ENCODE measurements at regions not wholly inside any gene's neighbourhood (a gene's known extent, or its start where the extent isn't known, plus 50 kb on each side); places are given as distances from the start of the nearest gene placed in this dataset.

DNA sequence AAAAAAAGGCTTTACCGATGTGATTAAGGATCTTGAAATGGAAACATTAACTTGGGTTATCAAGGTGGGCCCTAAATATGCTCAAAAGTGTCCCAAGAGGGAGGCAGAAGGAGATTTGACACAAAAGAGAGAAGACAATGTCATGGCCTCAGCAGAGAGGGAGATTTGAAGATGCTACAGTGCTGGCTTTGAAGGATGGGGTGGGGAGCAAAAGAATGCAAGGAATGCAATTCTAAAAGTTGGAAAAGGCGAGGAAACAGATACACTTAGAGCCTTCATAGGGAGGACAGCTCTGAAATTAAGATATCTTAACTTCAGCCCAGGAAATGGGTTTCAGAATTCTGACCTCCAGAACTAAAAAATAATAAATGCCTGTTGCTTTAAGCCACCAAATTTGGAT lies 314.5 kb upstream of the CCDC54 start:
- no peak overlapping the region for H3K4me3 ChIP-seq (replicated peaks; ENCODE audit: insufficient read depth, low read length)
- TF ChIP-seq, protein P1, sequence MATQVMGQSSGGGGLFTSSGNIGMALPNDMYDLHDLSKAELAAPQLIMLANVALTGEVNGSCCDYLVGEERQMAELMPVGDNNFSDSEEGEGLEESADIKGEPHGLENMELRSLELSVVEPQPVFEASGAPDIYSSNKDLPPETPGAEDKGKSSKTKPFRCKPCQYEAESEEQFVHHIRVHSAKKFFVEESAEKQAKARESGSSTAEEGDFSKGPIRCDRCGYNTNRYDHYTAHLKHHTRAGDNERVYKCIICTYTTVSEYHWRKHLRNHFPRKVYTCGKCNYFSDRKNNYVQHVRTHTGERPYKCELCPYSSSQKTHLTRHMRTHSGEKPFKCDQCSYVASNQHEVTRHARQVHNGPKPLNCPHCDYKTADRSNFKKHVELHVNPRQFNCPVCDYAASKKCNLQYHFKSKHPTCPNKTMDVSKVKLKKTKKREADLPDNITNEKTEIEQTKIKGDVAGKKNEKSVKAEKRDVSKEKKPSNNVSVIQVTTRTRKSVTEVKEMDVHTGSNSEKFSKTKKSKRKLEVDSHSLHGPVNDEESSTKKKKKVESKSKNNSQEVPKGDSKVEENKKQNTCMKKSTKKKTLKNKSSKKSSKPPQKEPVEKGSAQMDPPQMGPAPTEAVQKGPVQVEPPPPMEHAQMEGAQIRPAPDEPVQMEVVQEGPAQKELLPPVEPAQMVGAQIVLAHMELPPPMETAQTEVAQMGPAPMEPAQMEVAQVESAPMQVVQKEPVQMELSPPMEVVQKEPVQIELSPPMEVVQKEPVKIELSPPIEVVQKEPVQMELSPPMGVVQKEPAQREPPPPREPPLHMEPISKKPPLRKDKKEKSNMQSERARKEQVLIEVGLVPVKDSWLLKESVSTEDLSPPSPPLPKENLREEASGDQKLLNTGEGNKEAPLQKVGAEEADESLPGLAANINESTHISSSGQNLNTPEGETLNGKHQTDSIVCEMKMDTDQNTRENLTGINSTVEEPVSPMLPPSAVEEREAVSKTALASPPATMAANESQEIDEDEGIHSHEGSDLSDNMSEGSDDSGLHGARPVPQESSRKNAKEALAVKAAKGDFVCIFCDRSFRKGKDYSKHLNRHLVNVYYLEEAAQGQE (IDR thresholded peaks at IDR 0.05; ENCODE audit: insufficient replicate concordance, low read depth) = no peak
- DNase-seq (ENCODE audit: low read depth in 1 of 2, low spot score in 1 of 2) = no peak
- H3K27me3 ChIP-seq (ENCODE audit: insufficient read depth, poor library complexity, severe bottlenecking) = peaks cover 3% of the 10 kb centered on the region
- H3K27ac ChIP-seq (replicated peaks) = no peak overlapping the region

DNA sequence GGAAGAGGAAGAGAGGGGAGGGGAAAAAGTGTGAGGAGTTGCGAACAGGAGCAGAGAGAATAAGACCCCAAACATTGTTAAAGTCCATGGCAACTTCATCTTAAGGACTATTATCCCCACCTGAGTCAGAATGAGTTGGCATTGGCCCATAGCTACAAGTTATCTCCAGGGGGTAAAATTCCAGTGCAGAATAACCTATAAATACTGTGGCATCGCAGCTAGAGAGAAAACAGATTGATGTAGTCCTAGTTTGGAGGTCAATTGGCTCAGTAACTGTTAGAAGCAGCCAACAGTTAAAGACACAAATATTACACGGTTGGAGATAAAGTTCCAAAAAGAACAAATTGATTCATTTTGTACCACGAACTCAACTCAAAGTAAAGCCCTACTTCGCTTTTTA lies 313.9 kb upstream of the CCDC54 start:
- Histone ChIP-seq H3K27ac (replicated peaks) (no peak overlapping the region), H3K27me3 (ENCODE audit: insufficient read depth, poor library complexity, severe bottlenecking) (peaks cover 3% of the 10 kb centered on the region), H3K4me3 (replicated peaks; ENCODE audit: insufficient read depth, low read length) (no peak overlapping the region)
- TF ChIP-seq, protein P2, sequence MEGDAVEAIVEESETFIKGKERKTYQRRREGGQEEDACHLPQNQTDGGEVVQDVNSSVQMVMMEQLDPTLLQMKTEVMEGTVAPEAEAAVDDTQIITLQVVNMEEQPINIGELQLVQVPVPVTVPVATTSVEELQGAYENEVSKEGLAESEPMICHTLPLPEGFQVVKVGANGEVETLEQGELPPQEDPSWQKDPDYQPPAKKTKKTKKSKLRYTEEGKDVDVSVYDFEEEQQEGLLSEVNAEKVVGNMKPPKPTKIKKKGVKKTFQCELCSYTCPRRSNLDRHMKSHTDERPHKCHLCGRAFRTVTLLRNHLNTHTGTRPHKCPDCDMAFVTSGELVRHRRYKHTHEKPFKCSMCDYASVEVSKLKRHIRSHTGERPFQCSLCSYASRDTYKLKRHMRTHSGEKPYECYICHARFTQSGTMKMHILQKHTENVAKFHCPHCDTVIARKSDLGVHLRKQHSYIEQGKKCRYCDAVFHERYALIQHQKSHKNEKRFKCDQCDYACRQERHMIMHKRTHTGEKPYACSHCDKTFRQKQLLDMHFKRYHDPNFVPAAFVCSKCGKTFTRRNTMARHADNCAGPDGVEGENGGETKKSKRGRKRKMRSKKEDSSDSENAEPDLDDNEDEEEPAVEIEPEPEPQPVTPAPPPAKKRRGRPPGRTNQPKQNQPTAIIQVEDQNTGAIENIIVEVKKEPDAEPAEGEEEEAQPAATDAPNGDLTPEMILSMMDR (IDR thresholded peaks at IDR 0.05; ENCODE audit: insufficient read depth, low read length) = no peak
- TF ChIP-seq, protein P1 (IDR thresholded peaks at IDR 0.05; ENCODE audit: insufficient replicate concordance, low read depth) = no peak
- no peak for TF ChIP-seq GABPA (IDR thresholded peaks at IDR 0.05; ENCODE audit: low read depth)
- no peak for TF ChIP-seq POLR2AphosphoS5 (IDR thresholded peaks at IDR 0.05; ENCODE audit: low read depth)
- no peak for TF ChIP-seq SPI1 (IDR thresholded peaks at IDR 0.05; ENCODE audit: borderline replicate concordance, low read depth)
- DNase-seq (ENCODE audit: low read depth in 1 of 2, low spot score in 1 of 2) = no peak

DNA sequence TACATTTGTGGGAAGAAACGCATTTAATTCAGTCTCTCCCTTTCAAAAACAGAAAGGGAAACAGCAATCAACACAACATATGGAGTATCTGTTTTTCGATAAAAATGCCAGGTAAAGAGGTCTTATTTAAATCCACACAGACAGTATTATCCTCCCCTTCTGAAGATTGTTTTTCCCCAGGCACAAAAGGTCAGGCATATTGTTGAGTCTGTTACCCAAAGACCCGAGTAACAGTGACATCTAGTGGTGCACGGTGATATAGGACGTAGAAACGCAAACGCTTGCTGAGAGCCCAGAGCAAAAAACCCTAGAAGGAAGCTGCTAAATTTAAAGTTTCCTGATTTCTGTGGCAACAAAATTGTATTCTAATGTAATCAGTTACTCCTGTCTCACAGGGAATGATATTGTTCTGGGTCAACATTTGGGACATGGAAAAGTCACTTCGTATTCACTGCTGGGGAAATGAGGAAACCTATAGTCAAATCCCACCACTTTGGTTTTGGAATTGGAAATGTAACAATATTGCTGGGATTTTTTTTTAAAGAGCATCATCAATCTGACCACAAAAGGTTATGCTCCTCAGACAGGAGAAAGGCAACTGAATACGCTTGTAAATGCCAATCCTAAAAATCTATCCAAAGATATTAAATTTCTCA lies 312.7 kb upstream of the CCDC54 start:
- DNase-seq (ENCODE audit: low read depth in 1 of 2, low spot score in 1 of 2) = peak; percentile 8 to 55
- TF ChIP-seq, protein P2 (IDR thresholded peaks at IDR 0.05; ENCODE audit: insufficient read depth, low read length) = peak; percentile 49
- no peak for TF ChIP-seq SPI1 (IDR thresholded peaks at IDR 0.05; ENCODE audit: borderline replicate concordance, low read depth)
- H3K27ac ChIP-seq (replicated peaks) = no peak overlapping the region
- peaks cover 3% of the 10 kb centered on the region for H3K27me3 ChIP-seq (ENCODE audit: insufficient read depth, poor library complexity, severe bottlenecking)
- no peak overlapping the region for H3K4me3 ChIP-seq (replicated peaks; ENCODE audit: insufficient read depth, low read length)

DNA sequence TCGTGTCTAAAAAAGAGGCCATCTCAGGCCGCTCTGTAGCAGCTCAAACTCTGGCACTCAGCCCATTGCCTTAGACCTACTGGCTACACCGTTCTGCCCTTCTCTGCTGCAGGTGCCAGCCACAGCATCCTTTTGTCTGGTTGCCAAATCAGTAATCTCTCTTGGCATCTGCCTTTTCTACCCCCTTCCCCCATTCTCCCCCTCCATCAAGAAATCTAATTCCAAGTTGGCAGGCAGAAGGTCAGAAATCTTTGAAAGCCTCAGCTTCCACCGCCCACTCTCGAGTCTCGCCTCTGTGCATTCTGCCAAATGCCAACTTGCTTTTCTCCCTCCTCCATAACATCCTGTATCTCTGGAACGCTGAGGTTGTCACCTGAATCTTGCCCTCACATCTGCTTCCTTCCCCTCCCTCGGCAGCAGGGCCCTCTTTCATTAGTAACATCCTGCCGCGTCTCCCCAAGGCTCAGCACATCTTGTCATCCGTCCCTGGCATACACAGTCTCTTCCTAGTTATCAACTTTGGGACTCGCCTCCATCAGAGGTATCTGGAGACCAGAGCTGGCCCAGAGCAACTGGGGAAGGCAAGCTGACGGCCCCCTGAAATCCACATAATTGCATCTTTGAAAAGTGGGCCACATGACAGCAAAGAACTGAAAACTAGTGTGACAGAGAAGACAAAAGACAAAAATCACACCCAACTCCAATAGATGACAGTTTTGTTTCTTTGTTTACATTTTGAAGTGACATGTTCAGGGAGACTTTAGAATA lies 312.0 kb upstream of the CCDC54 start:
- TF ChIP-seq SPI1 (IDR thresholded peaks at IDR 0.05; ENCODE audit: borderline replicate concordance, low read depth) = no peak
- TF ChIP-seq, protein P2 (IDR thresholded peaks at IDR 0.05; ENCODE audit: insufficient read depth, low read length) = no peak
- TF ChIP-seq GABPA (IDR thresholded peaks at IDR 0.05; ENCODE audit: low read depth) = no peak
- TF ChIP-seq POLR2AphosphoS5 (IDR thresholded peaks at IDR 0.05; ENCODE audit: low read depth) = no peak
- TF ChIP-seq, protein P1 (IDR thresholded peaks at IDR 0.05; ENCODE audit: insufficient replicate concordance, low read depth) = no peak
- Histone ChIP-seq H3K4me3 (replicated peaks; ENCODE audit: insufficient read depth, low read length) (no peak overlapping the region), H3K27me3 (ENCODE audit: insufficient read depth, poor library complexity, severe bottlenecking) (peaks cover 3% of the 10 kb centered on the region), H3K27ac (replicated peaks) (no peak overlapping the region)
- DNase-seq (ENCODE audit: low read depth in 1 of 2, low spot score in 1 of 2) = no peak

Data from HL-60 (cell line).